ENCODE measurements at regions not wholly inside any gene's neighbourhood (a gene's known extent, or its start where the extent isn't known, plus 50 kb on each side); places are given as distances from the start of the nearest gene placed in this dataset.

DNA sequence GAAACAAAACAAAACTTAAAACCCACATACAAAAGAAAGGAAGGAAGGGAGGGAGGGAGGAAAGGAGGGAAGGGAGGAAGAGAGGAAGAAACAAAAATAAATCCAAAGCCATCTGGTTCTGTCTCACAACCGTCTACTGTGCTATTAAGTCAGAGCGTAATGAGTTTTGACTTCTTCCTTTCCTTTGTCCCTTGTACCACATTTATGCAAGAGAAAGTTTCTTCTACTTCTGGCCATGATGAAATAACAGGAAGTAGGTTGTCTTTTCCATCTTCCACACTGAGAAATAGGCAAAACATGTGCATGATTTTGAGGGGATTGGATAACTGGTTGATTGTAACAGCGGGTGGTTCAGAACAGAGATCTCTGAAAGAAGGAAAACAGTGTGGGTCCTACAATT, 121.4 kb downstream of the CTAGE1 start:
- no peak overlapping the region for H2AFZ ChIP-seq
- no peaks in the 10 kb centered on the region for H3K36me3 ChIP-seq (ENCODE audit: low read depth)
- no peaks in the 10 kb centered on the region for H3K79me2 ChIP-seq (ENCODE audit: low read depth)
- BruUV-seq (replicated peaks) = no TSS peak
- intact Hi-C loops (cut with micrococcal nuclease; ENCODE audit: unreplicated experiment) = no loop called here
- no peaks in the 10 kb centered on the region for H3K9me2 ChIP-seq (ENCODE audit: insufficient read depth)
- H3K27ac ChIP-seq = no peak overlapping the region
- no peaks in the 10 kb centered on the region for H3K9me3 ChIP-seq (ENCODE audit: insufficient read depth, low read depth)
- no peaks in the 10 kb centered on the region for H3K27me3 ChIP-seq (ENCODE audit: insufficient read depth, low read depth)
- H3F3A ChIP-seq (ENCODE audit: insufficient read depth, low read depth) = no peaks in the 10 kb centered on the region
- H3K4me1 ChIP-seq (replicated peaks; ENCODE audit: insufficient read depth) = peaks cover 10% of the 10 kb centered on the region
- TF ChIP-seq, protein P1, sequence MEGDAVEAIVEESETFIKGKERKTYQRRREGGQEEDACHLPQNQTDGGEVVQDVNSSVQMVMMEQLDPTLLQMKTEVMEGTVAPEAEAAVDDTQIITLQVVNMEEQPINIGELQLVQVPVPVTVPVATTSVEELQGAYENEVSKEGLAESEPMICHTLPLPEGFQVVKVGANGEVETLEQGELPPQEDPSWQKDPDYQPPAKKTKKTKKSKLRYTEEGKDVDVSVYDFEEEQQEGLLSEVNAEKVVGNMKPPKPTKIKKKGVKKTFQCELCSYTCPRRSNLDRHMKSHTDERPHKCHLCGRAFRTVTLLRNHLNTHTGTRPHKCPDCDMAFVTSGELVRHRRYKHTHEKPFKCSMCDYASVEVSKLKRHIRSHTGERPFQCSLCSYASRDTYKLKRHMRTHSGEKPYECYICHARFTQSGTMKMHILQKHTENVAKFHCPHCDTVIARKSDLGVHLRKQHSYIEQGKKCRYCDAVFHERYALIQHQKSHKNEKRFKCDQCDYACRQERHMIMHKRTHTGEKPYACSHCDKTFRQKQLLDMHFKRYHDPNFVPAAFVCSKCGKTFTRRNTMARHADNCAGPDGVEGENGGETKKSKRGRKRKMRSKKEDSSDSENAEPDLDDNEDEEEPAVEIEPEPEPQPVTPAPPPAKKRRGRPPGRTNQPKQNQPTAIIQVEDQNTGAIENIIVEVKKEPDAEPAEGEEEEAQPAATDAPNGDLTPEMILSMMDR (conservative IDR thresholded peaks at IDR 0.05) = no peak
- TF ChIP-seq EZH2 (IDR thresholded peaks at IDR 0.05; ENCODE audit: low read depth) = no peak
- ChIA-PET POLR2A (ENCODE audit: unreplicated experiment) (no interaction called here), CTCF (no interaction called here)
- no peak for DNase-seq
- H4K20me1 ChIP-seq (ENCODE audit: insufficient read depth) = no peaks in the 10 kb centered on the region
- no peak overlapping the region for H3K4me2 ChIP-seq
- H3K4me3 ChIP-seq = no peak overlapping the region

DNA sequence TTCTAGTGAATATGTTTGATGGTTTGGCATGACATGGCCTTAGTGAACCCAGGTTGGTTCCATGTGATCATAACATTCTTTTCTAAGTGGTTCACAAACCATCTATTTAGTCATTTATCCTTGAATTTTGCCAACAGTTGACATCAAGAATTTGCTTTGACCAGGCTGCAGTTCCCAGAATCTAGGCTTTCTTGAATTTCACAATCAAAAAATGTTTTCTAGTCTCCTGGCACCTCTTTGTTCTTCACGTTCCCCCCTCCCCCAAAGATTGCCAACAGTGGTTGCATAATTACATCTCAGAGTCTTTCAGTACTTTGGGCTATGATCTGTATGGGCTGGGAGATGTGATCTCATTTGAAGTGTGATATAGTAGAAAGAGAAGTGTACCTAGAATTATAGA, 124.0 kb downstream of the GATA6 start:
- no peak for DNase-seq
- Histone ChIP-seq H3K79me2 (ENCODE audit: low read depth) (no peaks in the 10 kb centered on the region), H4K20me1 (ENCODE audit: insufficient read depth) (no peaks in the 10 kb centered on the region), H2AFZ (no peak overlapping the region), H3K27me3 (ENCODE audit: insufficient read depth, low read depth) (no peaks in the 10 kb centered on the region), H3K4me2 (no peak overlapping the region), H3F3A (ENCODE audit: insufficient read depth, low read depth) (no peaks in the 10 kb centered on the region), H3K27ac (no peak overlapping the region), H3K9me2 (ENCODE audit: insufficient read depth) (no peaks in the 10 kb centered on the region), H3K36me3 (ENCODE audit: low read depth) (no peaks in the 10 kb centered on the region), H3K4me3 (no peak overlapping the region), H3K4me1 (replicated peaks; ENCODE audit: insufficient read depth) (no peaks in the 10 kb centered on the region), H3K9me3 (ENCODE audit: insufficient read depth, low read depth) (no peaks in the 10 kb centered on the region)
- TF ChIP-seq, protein P1 (conservative IDR thresholded peaks at IDR 0.05) = no peak
- no peak for TF ChIP-seq EZH2 (IDR thresholded peaks at IDR 0.05; ENCODE audit: low read depth)
- no TSS peak for BruUV-seq (replicated peaks)
- POLR2A ChIA-PET (ENCODE audit: unreplicated experiment) = no interaction called here
- CTCF ChIA-PET = no interaction called here
- intact Hi-C loops (cut with micrococcal nuclease; ENCODE audit: unreplicated experiment) = no loop called here

DNA sequence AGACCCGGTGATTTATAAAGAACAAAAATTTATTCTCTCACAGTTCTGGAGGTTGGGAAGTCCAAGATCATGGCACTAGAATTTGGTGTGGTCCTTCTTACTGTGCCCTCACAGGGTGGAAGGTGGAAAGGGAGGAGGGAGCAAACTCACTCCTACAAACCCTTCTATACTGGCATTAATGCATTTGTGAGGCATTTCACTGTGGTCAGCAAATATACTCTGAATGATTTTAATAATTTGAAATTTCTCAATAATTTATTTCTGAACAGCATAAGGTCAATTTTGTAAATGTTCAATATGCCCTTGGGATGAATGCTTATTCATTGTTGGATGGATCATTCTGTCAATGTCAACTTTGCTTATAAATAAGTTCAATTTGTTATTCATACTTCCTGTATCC, 120.6 kb downstream of the GATA6 start:
- BruUV-seq (replicated peaks) = no TSS peak

More for the DNA sequence above, 120.6 kb downstream of the GATA6 start:
- peaks cover 5% of the 10 kb centered on the region; the same call in 1 of the 2 replicates for H3F3A ChIP-seq (ENCODE audit: insufficient read depth, low read depth)
- no peaks in the 10 kb centered on the region for H3K9me2 ChIP-seq (ENCODE audit: insufficient read depth)
- H3K9me3 ChIP-seq (ENCODE audit: insufficient read depth, low read depth) = no peaks in the 10 kb centered on the region
- intact Hi-C loops (cut with micrococcal nuclease; ENCODE audit: unreplicated experiment) = no loop called here
- H3K4me3 ChIP-seq = no peak overlapping the region
- H2AFZ ChIP-seq = no peak overlapping the region
- H3K27ac ChIP-seq = no peak overlapping the region
- TF ChIP-seq, protein P1 (conservative IDR thresholded peaks at IDR 0.05) = no peak
- no peak for TF ChIP-seq EZH2 (IDR thresholded peaks at IDR 0.05; ENCODE audit: low read depth)
- H4K20me1 ChIP-seq (ENCODE audit: insufficient read depth) = no peaks in the 10 kb centered on the region
- H3K4me1 ChIP-seq (replicated peaks; ENCODE audit: insufficient read depth) = peaks cover 16% of the 10 kb centered on the region
- H3K79me2 ChIP-seq (ENCODE audit: low read depth) = no peaks in the 10 kb centered on the region
- no peak overlapping the region for H3K4me2 ChIP-seq
- ChIA-PET POLR2A (ENCODE audit: unreplicated experiment) (no interaction called here), CTCF (no interaction called here)
- no peaks in the 10 kb centered on the region for H3K27me3 ChIP-seq (ENCODE audit: insufficient read depth, low read depth)
- DNase-seq = no peak
- no peaks in the 10 kb centered on the region for H3K36me3 ChIP-seq (ENCODE audit: low read depth)
